Activated CD4-positive, alpha-beta T cell treated with anti-CD3 and anti-CD28 coated beads for 36 hours (primary cell): ENCODE measurements at regions not wholly inside any gene's neighbourhood (a gene's known extent, or its start where the extent isn't known, plus 50 kb on each side); places are given as distances from the start of the nearest gene placed in this dataset.

Source experiments
- ATAC-seq: fragments of 200-7000 bp; cut with Tn5 transposase; one replicate; pipeline ENCODE4 v1.10.0; 2021; ENCODE audit warnings: mild to moderate bottlenecking, moderate library complexity
- CTCF ChIA-PET: fragments of 350-600 bp; sonication (Branson Sonifier 250); formaldehyde crosslinking; loops from one replicate; lab custom pipeline; 2021; ENCODE audit warnings: antibody characterized with exemption; lab: Charles Lee
- POLR2A ChIA-PET: fragments of 350-600 bp; sonication (Branson Sonifier 250); formaldehyde crosslinking; loops from one replicate; lab custom pipeline; 2021; ENCODE audit warnings: antibody characterized with exemption, inconsistent platforms; lab: Charles Lee
- DNase-seq: peaks from one replicate; pipeline ENCODE4 v3.0.0-alpha.2; 2020
- H3K27ac Mint-ChIP-seq: one replicate; pipeline ENCODE4 v1.8.0; 2021; ENCODE audit warnings: mixed read lengths
- H3K27me3 Mint-ChIP-seq: one replicate; pipeline ENCODE4 v1.8.0; 2021; ENCODE audit warnings: mixed read lengths
- H3K36me3 Mint-ChIP-seq: one replicate; pipeline ENCODE4 v1.8.0; 2021; ENCODE audit warnings: low read depth, mixed read lengths
- H3K4me1 Mint-ChIP-seq: one replicate; pipeline ENCODE4 v1.8.0; 2021; ENCODE audit warnings: mixed read lengths
- H3K4me3 Mint-ChIP-seq: one replicate; pipeline ENCODE4 v1.8.0; 2021; ENCODE audit warnings: mild to moderate bottlenecking, moderate library complexity, mixed read lengths
- H3K9me3 Mint-ChIP-seq: one replicate; pipeline ENCODE4 v1.8.0; 2021; ENCODE audit warnings: low read depth, mixed read lengths
- intact Hi-C, 2 experiments: fragments of 100-400 bp; cut with DNase I in 1 of 2; cut with micrococcal nuclease in 1 of 2; formaldehyde crosslinking; loops; one replicate each; pipeline versions ENCODE4 v1.14.2 to v1.15.1; 2022 to 2024; cut with DNase I, micrococcal nuclease

GRCh38 chr5:117093653-117094052 lies 519.0 kb upstream of the SEMA6A start:
- no peak for DNase-seq
- H3K36me3 Mint-ChIP-seq: no peaks in the 10 kb centered on the region
- peaks cover 2% of the 10 kb centered on the region for H3K9me3 Mint-ChIP-seq
- ChIA-PET POLR2A (no interaction called here), CTCF (no interaction called here)
- H3K4me3 Mint-ChIP-seq: no peak overlapping the region
- H3K27ac Mint-ChIP-seq: no peak overlapping the region
- H3K4me1 Mint-ChIP-seq: no peaks in the 10 kb centered on the region
- H3K27me3 Mint-ChIP-seq: no peaks in the 10 kb centered on the region
- intact Hi-C loops: no loop called here
- no peak for ATAC-seq

DNA sequence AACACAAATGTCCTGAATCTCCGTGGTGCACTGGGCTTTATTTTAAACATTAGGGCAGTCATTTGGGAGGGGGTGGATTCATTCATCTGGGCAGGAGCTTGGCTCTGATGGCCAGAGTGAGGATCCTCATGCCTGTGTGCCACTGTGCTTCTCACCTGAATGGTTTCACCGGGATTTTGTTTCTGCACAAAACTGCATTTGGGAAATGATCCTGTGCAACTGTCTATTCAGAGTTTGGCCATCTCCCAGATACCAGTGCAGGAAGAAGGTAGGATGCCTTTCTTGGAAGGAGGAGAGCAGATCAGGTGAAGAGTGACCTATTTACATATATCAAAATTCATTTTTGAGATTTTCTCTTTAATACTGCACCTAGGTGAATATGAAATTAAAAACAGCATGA lies 514.4 kb upstream of the SEMA6A start:
- DNase-seq (no peak), ATAC-seq (no peak)
- peaks cover 2% of the 10 kb centered on the region for H3K9me3 Mint-ChIP-seq
- H3K4me1 Mint-ChIP-seq: no peaks in the 10 kb centered on the region
- no peak overlapping the region for H3K27ac Mint-ChIP-seq
- intact Hi-C loops: no loop called here
- no peaks in the 10 kb centered on the region for H3K27me3 Mint-ChIP-seq
- CTCF ChIA-PET: no interaction called here
- POLR2A ChIA-PET: no interaction called here
- H3K36me3 Mint-ChIP-seq: no peaks in the 10 kb centered on the region
- H3K4me3 Mint-ChIP-seq: no peak overlapping the region

DNA sequence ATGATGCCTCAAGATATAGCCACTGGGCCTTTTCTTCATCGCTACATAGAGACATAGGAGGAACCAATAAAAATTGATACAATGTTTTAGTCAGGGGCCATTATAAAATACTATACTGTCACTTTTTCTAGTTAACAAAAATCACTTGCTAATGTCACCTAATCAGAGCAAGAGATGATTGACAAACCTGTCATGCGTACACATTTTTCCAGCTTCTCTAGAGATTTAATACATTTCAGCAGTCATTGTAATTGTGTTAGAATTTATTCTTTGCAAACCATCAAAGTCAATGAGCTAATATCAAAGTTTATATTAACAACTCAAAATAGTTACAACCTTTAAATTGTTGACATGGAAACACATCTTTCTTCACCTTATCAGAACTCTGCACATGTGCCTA lies 513.6 kb upstream of the SEMA6A start:
- ATAC-seq: no peak
- no peaks in the 10 kb centered on the region for H3K4me1 Mint-ChIP-seq
- no peak overlapping the region for H3K27ac Mint-ChIP-seq
- ChIA-PET CTCF (no interaction called here), POLR2A (no interaction called here)
- DNase-seq: no peak
- no peaks in the 10 kb centered on the region for H3K36me3 Mint-ChIP-seq
- no peak overlapping the region for H3K4me3 Mint-ChIP-seq
- peaks cover under 1% of the 10 kb centered on the region for H3K9me3 Mint-ChIP-seq
- no peaks in the 10 kb centered on the region for H3K27me3 Mint-ChIP-seq
- intact Hi-C loops: no loop called here

GRCh38 chr5:117084067-117084466 lies 509.4 kb upstream of the SEMA6A start:
- H3K9me3 Mint-ChIP-seq: no peaks in the 10 kb centered on the region
- no peak overlapping the region for H3K27ac Mint-ChIP-seq
- no peak overlapping the region for H3K4me3 Mint-ChIP-seq
- no peak for DNase-seq
- intact Hi-C loops: no loop called here
- no peaks in the 10 kb centered on the region for H3K36me3 Mint-ChIP-seq
- POLR2A ChIA-PET: no interaction called here
- no peaks in the 10 kb centered on the region for H3K27me3 Mint-ChIP-seq
- no peak for ATAC-seq
- CTCF ChIA-PET: no interaction called here
- no peaks in the 10 kb centered on the region for H3K4me1 Mint-ChIP-seq

GRCh38 chr5:117082977-117083376 lies 508.4 kb upstream of the SEMA6A start:
- ATAC-seq: no peak
- ChIA-PET POLR2A (no interaction called here), CTCF (no interaction called here)
- Mint-ChIP-seq H3K4me1 (no peaks in the 10 kb centered on the region), H3K9me3 (no peaks in the 10 kb centered on the region), H3K4me3 (no peak overlapping the region), H3K27me3 (no peaks in the 10 kb centered on the region), H3K36me3 (no peaks in the 10 kb centered on the region), H3K27ac (no peak overlapping the region)
- DNase-seq: no peak
- intact Hi-C loops: no loop called here

- DNase-seq: no peak
- ChIA-PET CTCF (no interaction called here), POLR2A (no interaction called here)
- Mint-ChIP-seq H3K27ac (no peak overlapping the region), H3K9me3 (no peaks in the 10 kb centered on the region), H3K27me3 (no peaks in the 10 kb centered on the region), H3K4me3 (no peak overlapping the region), H3K36me3 (no peaks in the 10 kb centered on the region), H3K4me1 (no peaks in the 10 kb centered on the region)
- intact Hi-C loops: no loop called here
- no peak for ATAC-seq
Measured at GRCh38 chr5:117077142-117077541, 502.5 kb upstream of the SEMA6A start.

- CTCF ChIA-PET: no interaction called here
- Mint-ChIP-seq H3K36me3 (no peaks in the 10 kb centered on the region), H3K27ac (no peak overlapping the region), H3K4me1 (no peaks in the 10 kb centered on the region), H3K9me3 (peaks cover 12% of the 10 kb centered on the region), H3K27me3 (no peaks in the 10 kb centered on the region), H3K4me3 (no peak overlapping the region)
- intact Hi-C loops: no loop called here
- DNase-seq (no peak), ATAC-seq (no peak)
- POLR2A ChIA-PET: no interaction called here
Measured at GRCh38 chr5:117072439-117072838, 497.8 kb upstream of the SEMA6A start.

GRCh38 chr5:117065800-117066199 lies 491.2 kb upstream of the SEMA6A start:
- POLR2A ChIA-PET: no interaction called here
- H3K27ac Mint-ChIP-seq: no peak overlapping the region

DNA sequence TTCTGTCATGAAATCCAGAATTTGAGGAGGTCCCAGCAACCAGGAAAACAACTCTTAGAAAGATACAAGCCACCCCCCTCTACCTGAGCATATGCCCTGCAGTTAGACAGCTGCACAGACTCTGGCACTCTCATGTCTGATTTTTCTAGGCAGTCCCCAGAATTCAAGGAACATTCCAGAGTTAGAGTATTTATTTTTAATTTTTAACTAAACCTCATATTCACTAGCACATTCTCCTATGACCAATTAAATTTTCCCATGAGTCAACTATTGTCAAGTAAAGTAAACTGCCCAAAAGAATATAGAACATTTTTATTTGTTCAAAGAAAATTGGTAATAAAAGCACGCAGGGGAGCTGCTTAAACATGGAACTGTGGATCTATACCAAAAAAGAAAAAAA lies 490.5 kb upstream of the SEMA6A start:
- ChIA-PET POLR2A (no interaction called here), CTCF (no interaction called here)
- intact Hi-C loops: no loop called here
- no peaks in the 10 kb centered on the region for H3K36me3 Mint-ChIP-seq
- peaks cover 5% of the 10 kb centered on the region for H3K9me3 Mint-ChIP-seq
- no peak overlapping the region for H3K4me3 Mint-ChIP-seq
- DNase-seq (no peak), ATAC-seq (no peak)
- H3K27ac Mint-ChIP-seq: no peak overlapping the region
- no peaks in the 10 kb centered on the region for H3K27me3 Mint-ChIP-seq
- H3K4me1 Mint-ChIP-seq: no peaks in the 10 kb centered on the region

More at GRCh38 chr5:117065800-117066199, 491.2 kb upstream of the SEMA6A start:
- CTCF ChIA-PET: no interaction called here
- ATAC-seq (no peak), DNase-seq (no peak)
- H3K27me3 Mint-ChIP-seq: no peaks in the 10 kb centered on the region
- H3K9me3 Mint-ChIP-seq: peaks cover 5% of the 10 kb centered on the region
- no peak overlapping the region for H3K4me3 Mint-ChIP-seq
- H3K36me3 Mint-ChIP-seq: no peaks in the 10 kb centered on the region
- no peaks in the 10 kb centered on the region for H3K4me1 Mint-ChIP-seq
- intact Hi-C loops: no loop called here

- no peaks in the 10 kb centered on the region for H3K4me1 Mint-ChIP-seq
- no peak for ATAC-seq
- H3K36me3 Mint-ChIP-seq: no peaks in the 10 kb centered on the region
- H3K4me3 Mint-ChIP-seq: no peak overlapping the region
- no peaks in the 10 kb centered on the region for H3K27me3 Mint-ChIP-seq
- H3K9me3 Mint-ChIP-seq: no peaks in the 10 kb centered on the region
- POLR2A ChIA-PET: no interaction called here
- DNase-seq: no peak
- intact Hi-C loops: no loop called here
- CTCF ChIA-PET: no interaction called here
- no peak overlapping the region for H3K27ac Mint-ChIP-seq
Measured at GRCh38 chr5:117060099-117060498, 485.5 kb upstream of the SEMA6A start.

- intact Hi-C loops: no loop called here
- H3K4me1 Mint-ChIP-seq: no peaks in the 10 kb centered on the region
- DNase-seq (no peak), ATAC-seq (no peak)
- ChIA-PET POLR2A (no interaction called here), CTCF (no interaction called here)
- no peaks in the 10 kb centered on the region for H3K27me3 Mint-ChIP-seq
- no peak overlapping the region for H3K27ac Mint-ChIP-seq
- no peaks in the 10 kb centered on the region for H3K9me3 Mint-ChIP-seq
- H3K4me3 Mint-ChIP-seq: no peak overlapping the region
- no peaks in the 10 kb centered on the region for H3K36me3 Mint-ChIP-seq
Measured at GRCh38 chr5:117058740-117059139, 484.1 kb upstream of the SEMA6A start.

DNA sequence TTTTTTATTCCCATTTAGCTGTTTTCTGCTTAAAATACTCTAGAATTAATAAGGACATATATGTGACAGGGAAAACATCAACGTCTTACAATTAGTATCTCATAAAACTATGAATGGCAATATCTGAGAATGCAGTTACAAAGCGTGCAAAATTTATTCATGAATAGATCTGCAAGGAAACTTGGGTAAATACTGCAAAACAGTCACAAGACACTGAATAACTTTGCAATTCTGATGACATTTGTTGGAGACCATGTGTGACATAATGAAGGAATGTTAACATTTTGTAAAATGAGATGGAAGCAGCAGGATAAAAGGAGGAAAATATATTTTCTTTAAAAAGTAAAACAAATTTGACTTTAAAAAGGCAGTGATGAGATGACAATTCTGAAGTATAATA lies 480.9 kb upstream of the SEMA6A start:
- no peak for ATAC-seq
- ChIA-PET POLR2A (no interaction called here), CTCF (no interaction called here)
- Mint-ChIP-seq H3K27me3 (no peaks in the 10 kb centered on the region), H3K36me3 (no peaks in the 10 kb centered on the region), H3K4me1 (no peaks in the 10 kb centered on the region), H3K27ac (no peak overlapping the region), H3K9me3 (no peaks in the 10 kb centered on the region), H3K4me3 (no peak overlapping the region)
- DNase-seq: no peak
- intact Hi-C loops: no loop called here

GRCh38 chr5:117054911-117055310 lies 480.3 kb upstream of the SEMA6A start:
- ATAC-seq (no peak), DNase-seq (no peak)
- Mint-ChIP-seq H3K36me3 (no peaks in the 10 kb centered on the region), H3K4me3 (no peak overlapping the region), H3K27ac (no peak overlapping the region), H3K27me3 (no peaks in the 10 kb centered on the region), H3K4me1 (no peaks in the 10 kb centered on the region), H3K9me3 (no peaks in the 10 kb centered on the region)
- ChIA-PET CTCF (no interaction called here), POLR2A (no interaction called here)
- intact Hi-C loops: no loop called here
